GM12864 (cell line): ENCODE measurements at regions not wholly inside any gene's neighbourhood (a gene's known extent, or its start where the extent isn't known, plus 50 kb on each side); places are given as distances from the start of the nearest gene placed in this dataset.

ENCODE experiments used
- DNase-seq: peaks from one replicate; pipeline ENCODE4 v3.0.0-alpha.2; 2011; ENCODE audit warnings: low read depth
- H3K4me3 ChIP-seq: 2 replicates; pipeline ENCODE4 v1.5.1; 2011; ENCODE audit warnings: mild to moderate bottlenecking, low read depth, low read length, control low read depth
- TF ChIP-seq, protein P1 (sequence below): IDR thresholded peaks from 2 replicates; pipeline ENCODE4 v1.5.1; 2011; ENCODE audit warnings: low read depth, mild to moderate bottlenecking, moderate library complexity, low read length, control low read depth, inconsistent platforms; ENCODE audit errors: missing control alignments

GRCh38 chr7:25307624-25308023 is 79.3 kb upstream of the NPVF start:
- DNase-seq: no peak
- TF ChIP-seq, protein P1, sequence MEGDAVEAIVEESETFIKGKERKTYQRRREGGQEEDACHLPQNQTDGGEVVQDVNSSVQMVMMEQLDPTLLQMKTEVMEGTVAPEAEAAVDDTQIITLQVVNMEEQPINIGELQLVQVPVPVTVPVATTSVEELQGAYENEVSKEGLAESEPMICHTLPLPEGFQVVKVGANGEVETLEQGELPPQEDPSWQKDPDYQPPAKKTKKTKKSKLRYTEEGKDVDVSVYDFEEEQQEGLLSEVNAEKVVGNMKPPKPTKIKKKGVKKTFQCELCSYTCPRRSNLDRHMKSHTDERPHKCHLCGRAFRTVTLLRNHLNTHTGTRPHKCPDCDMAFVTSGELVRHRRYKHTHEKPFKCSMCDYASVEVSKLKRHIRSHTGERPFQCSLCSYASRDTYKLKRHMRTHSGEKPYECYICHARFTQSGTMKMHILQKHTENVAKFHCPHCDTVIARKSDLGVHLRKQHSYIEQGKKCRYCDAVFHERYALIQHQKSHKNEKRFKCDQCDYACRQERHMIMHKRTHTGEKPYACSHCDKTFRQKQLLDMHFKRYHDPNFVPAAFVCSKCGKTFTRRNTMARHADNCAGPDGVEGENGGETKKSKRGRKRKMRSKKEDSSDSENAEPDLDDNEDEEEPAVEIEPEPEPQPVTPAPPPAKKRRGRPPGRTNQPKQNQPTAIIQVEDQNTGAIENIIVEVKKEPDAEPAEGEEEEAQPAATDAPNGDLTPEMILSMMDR: no peak
- H3K4me3 ChIP-seq: no peak overlapping the region

GRCh38 chr7:25308246-25308645 is 80.0 kb upstream of the NPVF start:
- H3K4me3 ChIP-seq: no peak overlapping the region
- TF ChIP-seq, protein P1: no peak
- no peak for DNase-seq

DNA sequence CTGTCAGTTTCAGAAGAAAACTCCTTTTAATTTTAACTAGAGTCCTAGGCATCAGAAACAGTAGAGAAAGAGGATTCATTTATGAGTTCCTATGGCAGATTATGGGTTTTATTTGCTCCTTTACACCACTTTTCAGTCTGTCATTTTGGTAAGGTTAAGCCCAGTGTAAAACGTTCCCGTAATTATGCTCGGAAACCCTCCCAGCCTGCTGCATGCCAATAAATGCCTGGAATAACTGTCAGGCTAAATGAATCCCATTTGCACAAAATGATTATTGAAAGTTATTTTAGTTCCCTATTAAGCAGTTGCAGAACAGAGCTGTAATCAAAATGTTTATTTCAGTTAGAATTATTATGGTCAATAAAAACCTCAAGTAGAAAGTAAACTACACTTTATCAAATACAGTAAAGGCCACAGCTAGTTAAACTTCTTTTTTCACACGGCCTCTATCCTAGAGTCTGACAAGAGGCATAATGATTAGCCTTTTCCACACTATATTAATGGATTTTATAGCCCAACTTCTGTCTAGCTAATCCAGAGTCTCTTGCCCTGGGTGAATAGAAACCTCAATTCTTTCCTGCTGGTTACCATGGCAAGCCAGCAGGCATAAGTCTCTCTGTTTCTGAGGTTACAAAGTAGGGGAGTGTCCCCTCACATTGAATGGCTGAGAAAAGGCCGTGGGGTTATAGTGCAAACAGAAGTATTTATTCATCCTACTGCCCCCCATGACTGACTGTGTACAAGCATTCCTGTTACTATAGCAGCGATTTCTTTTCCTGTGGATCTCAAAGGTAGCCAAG is 80.8 kb upstream of the NPVF start:
- no peak for DNase-seq
- H3K4me3 ChIP-seq: no peak overlapping the region
- TF ChIP-seq, protein P1: no peak

GRCh38 chr7:25310896-25311295 is 82.6 kb upstream of the NPVF start:
- TF ChIP-seq, protein P1: no peak
- no peak for DNase-seq
- H3K4me3 ChIP-seq: no peak overlapping the region

- TF ChIP-seq, protein P1: no peak
- no peak for DNase-seq
- no peak overlapping the region for H3K4me3 ChIP-seq
Measured at GRCh38 chr7:25311346-25311745, 83.1 kb upstream of the NPVF start.

DNA sequence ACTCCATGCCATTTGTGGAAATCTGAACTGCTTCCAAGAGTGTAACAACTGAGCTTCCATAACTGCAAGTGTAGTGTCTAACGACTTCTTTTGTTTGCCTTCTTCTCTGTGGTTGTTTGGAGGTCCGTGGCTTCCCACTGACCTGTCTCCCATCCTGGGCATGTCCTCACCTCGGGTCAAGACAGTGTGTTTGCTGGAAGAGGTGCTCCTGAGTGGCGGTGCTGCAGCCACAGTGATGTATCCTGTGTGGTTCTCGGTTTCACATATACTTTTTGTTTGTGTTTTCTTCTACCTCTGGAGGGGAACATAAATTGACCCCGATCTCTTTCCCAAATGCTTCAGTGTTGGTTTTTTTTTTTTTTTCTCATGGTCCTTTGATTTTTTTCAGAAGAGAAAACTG is 84.7 kb upstream of the NPVF start:
- DNase-seq: no peak
- H3K4me3 ChIP-seq: no peak overlapping the region
- TF ChIP-seq, protein P1: no peak

- no peak for DNase-seq
- TF ChIP-seq, protein P1: no peak
- no peak overlapping the region for H3K4me3 ChIP-seq
Measured at GRCh38 chr7:25313526-25313925, 85.2 kb upstream of the NPVF start.
